HG02763 (cell line): ENCODE measurements at regions not wholly inside any gene's neighbourhood (a gene's known extent, or its start where the extent isn't known, plus 50 kb on each side); places are given as distances from the start of the nearest gene placed in this dataset.
"Not testable (repeated sequence)": the region's sequence is repeated elsewhere in the genome, so short reads cannot be mapped to it uniquely, and the experiment has no call there.

Experiments used
- ATAC-seq: cut with Tn5 transposase; IDR thresholded peaks from one replicate; pipeline ENCODE4 v1.9.1; 2021; ENCODE audit warnings: mild to moderate bottlenecking, moderate library complexity; ENCODE audit not compliant: unreplicated experiment

GRCh38 chr11:67878666-67879065 is 125.2 kb downstream of the UNC93B1 start:
- ATAC-seq, result not testable (repeated sequence)

- not testable (repeated sequence) for ATAC-seq
Measured at GRCh38 chr11:67877316-67877715, 126.6 kb downstream of the UNC93B1 start.

DNA sequence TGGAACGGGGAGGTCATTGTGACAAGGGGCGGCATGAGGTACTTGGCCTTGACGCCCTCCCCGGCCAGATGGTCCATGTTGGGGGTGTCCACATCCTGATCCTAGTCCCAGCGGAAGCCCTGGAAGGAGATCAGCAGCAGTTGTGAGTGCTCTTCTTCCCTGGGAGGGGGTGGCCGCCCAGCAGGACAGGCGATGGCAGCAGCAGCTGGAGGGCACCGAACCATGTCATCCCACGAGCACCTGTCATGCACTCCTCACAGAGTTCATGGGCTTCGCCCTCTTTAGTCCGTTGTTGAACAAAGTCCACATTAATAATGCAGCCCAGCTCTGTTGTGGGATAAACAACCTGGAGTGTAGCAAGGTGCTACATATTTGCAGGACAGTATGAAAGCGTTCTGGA is 130.7 kb downstream of the UNC93B1 start:
- not testable (repeated sequence) for ATAC-seq

DNA sequence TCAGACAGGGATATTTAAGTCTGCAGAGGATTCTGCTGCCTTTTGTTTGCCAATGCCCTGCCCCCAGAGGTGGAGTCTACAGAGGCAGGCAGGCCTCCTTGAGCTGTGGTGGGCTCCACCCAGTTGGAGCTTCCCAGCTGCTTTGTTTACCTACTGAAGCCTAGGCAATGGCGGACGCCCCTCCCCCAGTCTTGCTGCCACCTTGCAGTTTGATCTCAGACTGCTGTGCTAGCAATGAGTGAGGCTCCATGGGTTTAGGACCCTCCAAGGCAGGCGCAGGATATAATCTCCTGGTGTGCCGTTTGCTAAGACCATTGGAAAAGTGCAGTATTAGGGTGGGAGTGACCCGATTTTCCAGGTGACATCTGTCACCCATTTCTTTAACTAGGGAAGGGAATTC is 132.7 kb downstream of the UNC93B1 start:
- ATAC-seq, result not testable (repeated sequence)

- not testable (repeated sequence) for ATAC-seq
Measured at GRCh38 chr11:67862896-67863295, 141.0 kb downstream of the UNC93B1 start.

- ATAC-seq, result not testable (repeated sequence)
Measured at GRCh38 chr11:67859513-67860161, 144.3 kb downstream of the UNC93B1 start.

DNA sequence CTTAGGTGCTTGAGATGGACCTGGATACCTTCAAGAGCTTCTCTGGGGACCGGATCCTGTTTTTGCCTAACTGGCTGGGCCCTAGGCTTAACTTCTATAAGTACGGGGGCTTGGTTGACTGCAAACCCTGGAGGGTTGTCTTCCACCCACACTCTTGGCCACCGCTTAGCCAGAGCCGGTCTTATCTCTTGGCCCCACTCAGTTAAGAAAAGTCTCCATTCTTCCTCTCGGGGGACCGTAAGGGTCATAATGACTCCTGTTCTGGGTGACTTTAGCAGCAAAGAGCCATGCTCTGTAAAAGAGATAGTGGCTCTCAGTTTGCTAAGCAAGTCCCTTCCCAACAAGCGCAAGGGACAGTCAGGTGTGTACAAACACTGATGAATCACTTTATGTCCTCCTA is 153.2 kb downstream of the UNC93B1 start:
- ATAC-seq, result not testable (repeated sequence)

DNA sequence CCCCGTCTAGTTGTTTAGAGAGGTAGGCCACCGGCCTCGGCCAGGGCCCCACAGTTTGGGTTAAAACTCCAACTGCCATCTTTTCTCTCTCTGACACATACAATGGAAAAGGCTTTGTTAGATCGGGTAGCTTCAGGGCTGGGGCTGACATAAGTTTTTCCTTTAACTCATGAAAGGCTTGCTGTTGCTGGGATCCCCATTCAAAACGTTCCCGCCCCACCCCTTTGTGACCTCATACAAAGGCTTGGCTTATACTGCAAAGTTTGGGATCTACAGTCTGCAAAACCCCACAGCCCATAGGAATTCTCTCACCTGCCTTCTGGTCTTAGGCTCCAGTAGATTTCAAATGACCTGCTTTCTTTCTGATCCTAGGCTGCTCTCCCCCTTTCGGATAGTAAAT is 154.1 kb downstream of the UNC93B1 start:
- not testable (repeated sequence) for ATAC-seq

GRCh38 chr11:67847896-67848875 is 155.7 kb downstream of the UNC93B1 start:
- not testable (repeated sequence) for ATAC-seq

GRCh38 chr11:67846303-67846702 is 157.6 kb downstream of the UNC93B1 start:
- ATAC-seq, result not testable (repeated sequence)

- ATAC-seq, result not testable (repeated sequence)
Measured at GRCh38 chr11:67845296-67845695, 158.6 kb downstream of the UNC93B1 start.

DNA sequence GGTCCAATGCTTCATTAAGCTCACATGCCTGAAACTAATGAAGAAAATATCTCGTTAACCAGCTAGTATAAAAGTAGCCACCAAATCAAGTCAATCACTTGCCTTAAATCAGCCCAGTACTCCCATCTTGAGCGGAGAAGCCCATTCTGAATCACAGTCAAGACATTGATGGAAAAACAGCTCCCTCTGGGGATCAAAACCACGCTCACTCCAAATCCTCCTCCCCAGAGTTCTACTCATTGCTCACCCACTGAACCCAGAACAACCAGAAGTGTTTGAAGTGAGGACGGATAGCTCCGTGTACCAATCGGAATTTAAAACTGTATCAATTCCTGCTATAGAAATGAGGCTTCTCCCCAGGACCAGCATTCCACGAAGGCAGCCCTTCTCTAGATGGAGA is 163.3 kb downstream of the UNC93B1 start:
- not testable (repeated sequence) for ATAC-seq

GRCh38 chr11:67830152-67830551 is 155.7 kb upstream of the ALDH3B2 start:
- not testable (repeated sequence) for ATAC-seq

GRCh38 chr11:67826951-67827296 is 152.5 kb upstream of the ALDH3B2 start:
- ATAC-seq, result not testable (repeated sequence)

DNA sequence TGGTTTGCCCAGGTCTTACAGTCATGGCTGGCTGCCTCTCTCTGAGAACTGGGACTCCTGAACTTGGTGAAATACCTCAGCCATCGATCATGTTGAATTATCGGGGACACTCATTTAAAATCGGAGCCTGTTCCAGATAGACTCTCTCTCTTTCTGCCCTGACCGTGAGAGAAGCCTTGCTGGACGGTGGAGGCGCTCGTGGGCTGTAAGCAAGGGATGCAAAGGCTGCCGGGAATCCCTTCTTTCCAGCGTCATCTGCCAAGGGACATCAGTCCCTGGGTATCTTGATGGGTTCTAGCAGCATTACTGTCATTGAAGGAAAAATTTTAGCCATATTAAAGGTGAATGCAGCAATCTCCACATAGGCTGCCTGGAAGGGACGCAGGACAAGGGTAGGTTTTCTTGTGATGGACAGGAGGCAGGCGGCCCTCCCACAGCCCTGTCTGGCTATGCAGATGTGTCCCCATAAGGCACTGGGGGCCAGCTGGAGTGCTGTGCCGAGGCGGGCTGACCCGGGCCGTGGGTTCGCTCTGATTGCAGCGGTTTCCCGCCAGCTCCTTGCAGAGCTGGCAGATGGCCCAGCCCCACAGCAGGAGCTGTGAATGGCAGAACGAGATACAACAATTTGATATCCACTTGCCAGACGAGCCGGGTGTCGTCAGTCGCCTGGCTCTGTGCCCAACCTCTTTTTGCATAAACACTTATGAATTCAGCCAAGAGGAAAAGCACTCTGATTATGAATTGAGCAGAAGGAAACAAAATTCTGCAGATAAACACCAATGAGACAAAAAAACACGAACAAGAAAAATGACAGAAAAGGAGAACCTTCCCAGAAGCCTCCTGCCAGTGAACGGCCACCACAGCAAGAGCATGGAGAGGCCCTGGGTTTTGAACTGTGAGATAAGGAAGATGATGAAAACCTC is 151.9 kb upstream of the ALDH3B2 start:
- not testable (repeated sequence) for ATAC-seq

GRCh38 chr11:67824861-67825260 is 150.4 kb upstream of the ALDH3B2 start:
- not testable (repeated sequence) for ATAC-seq

GRCh38 chr11:67820081-67820480 is 145.7 kb upstream of the ALDH3B2 start:
- no peak for ATAC-seq

DNA sequence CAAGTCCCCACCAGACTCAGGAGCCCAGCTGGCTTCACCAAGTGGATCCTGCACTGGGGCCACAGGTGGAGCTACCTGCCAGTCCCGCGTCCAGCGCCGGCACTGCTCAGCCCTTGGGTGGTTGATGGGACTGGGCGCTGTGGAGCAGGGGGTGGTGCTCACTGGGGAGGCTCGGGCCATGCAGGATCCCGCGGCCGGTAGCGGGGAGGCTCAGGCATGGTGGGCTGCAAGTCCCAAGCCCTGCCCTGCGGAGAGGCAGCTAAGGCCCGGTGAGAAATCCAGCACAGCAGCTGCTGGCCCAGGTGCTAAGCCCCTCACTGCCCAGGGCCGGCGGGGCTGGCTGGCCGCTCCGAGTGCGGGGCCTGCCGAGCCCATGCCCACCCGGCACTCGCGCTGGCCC is 143.1 kb upstream of the ALDH3B2 start:
- ATAC-seq, result not testable (repeated sequence)

DNA sequence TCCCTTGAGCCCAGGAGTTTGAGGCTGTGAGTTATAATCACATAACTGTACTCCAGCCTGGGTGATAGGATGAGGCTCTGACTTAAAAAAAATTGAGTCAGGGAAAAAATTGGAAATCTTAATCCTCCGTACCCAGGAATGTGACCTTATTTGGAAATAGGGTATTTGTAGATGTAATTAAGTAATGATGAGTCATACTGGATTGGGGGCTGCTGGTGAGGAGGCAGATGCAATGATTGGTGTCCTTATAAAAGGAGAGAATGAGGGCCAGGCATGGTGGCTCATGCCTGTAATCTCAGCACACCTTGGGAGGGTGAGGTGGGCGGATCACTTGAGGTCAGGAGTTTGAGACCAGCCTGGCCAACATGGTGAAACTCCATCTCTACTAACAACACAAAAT is 134.9 kb upstream of the ALDH3B2 start:
- ATAC-seq, result not testable (repeated sequence)

DNA sequence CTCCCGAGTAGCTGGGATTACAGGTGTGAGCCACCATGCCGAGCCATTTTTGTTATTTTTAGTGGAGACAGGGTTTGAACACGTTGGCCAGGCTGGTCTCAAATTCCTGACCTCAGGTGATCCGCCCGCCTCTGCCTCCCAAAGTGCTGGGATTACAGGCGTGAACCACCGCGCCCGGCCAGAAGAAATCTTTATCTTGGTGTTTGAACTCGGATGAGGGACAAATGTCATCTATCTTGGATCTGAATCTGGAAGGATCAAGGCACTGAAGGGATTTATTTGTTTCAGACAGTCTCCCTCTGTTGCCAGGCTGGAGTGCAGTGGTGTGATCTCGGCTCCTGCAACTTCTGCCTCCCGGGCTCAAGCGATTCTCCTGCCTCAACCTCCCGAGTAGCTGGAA is 133.5 kb upstream of the ALDH3B2 start:
- ATAC-seq, result not testable (repeated sequence)

DNA sequence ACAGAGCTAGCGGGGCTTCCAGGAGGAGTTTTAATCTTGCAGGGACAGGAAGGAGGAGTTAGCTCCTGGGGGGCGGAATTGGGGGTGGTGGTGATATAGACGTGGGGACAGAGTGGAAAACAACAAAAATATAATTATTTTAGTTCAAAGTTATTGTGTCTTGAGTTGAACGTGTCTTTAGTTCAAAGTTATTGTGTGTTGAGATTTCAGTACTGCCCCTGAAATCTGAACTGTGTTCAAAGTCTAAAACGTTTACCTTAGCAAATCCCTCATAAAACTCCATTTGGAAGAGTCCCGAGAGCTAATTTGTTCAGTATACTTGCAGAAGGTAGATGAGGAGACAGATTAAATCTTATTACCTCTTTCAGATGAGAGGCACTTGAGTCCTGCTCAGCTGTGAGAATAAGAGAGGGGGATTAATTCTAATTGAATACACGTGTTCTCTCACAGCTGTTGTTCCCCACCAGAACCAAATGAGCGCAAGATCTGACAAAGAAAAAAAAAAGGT is 132.4 kb upstream of the ALDH3B2 start:
- ATAC-seq, result not testable (repeated sequence)
